H1 (cell line): ENCODE measurements at regions not wholly inside any gene's neighbourhood (a gene's known extent, or its start where the extent isn't known, plus 50 kb on each side); places are given as distances from the start of the nearest gene placed in this dataset.

Source experiments
- CBX8 ChIP-seq: fragments of 300-800, 300-1000 bp; sonication (generic); IDR thresholded peaks from 2 replicates; pipeline ENCODE4 v1.7.1; 2016; ENCODE audit warnings: low read depth, low read length, borderline replicate concordance
- CHD1 ChIP-seq: IDR thresholded peaks from 2 replicates; pipeline ENCODE4 v1.6.1; 2012; ENCODE audit warnings: low read depth, low read length, improper control_type of control experiment
- JUND ChIP-seq: IDR thresholded peaks from 2 replicates; pipeline ENCODE4 v1.6.1; 2011; ENCODE audit warnings: mild to moderate bottlenecking, improper control_type of control experiment, low read length
- RAD21 ChIP-seq, 2 experiments: IDR thresholded peaks in 1 of 2; conservative IDR thresholded peaks in 1 of 2; 2 replicates each; pipeline ENCODE4 v1.6.1; 2011; ENCODE audit warnings: low read depth in 2 of 2, low read length in 2 of 2, improper control_type of control experiment in 1 of 2, inconsistent platforms in 1 of 2, mild to moderate bottlenecking in 1 of 2, moderate library complexity in 1 of 2
- RFX5 ChIP-seq: IDR thresholded peaks from 2 replicates; pipeline ENCODE4 v1.6.1; 2011; ENCODE audit warnings: low read depth, low read length, improper control_type of control experiment, borderline replicate concordance
- SP2 ChIP-seq: IDR thresholded peaks from 2 replicates; pipeline ENCODE4 v1.6.1; 2012; ENCODE audit warnings: mild to moderate bottlenecking, low read length, inconsistent platforms
- ZNF274 ChIP-seq: IDR thresholded peaks from 2 replicates; pipeline ENCODE4 v1.7.0; 2012; ENCODE audit warnings: low read length, borderline replicate concordance; ENCODE audit errors: extremely low read depth
- TF ChIP-seq, protein P1 (sequence below): fragments of 300-600 bp; sonication (generic); IDR thresholded peaks from 2 replicates; pipeline ENCODE4 v1.7.1; 2012; ENCODE audit warnings: low read length, moderate library complexity, mild to moderate bottlenecking, inconsistent platforms; ENCODE audit not compliant: insufficient replicate concordance

GRCh38 chr2:21519412-21519811 lies 395.6 kb downstream of the TDRD15 start (continued):
- TF ChIP-seq, protein P1, sequence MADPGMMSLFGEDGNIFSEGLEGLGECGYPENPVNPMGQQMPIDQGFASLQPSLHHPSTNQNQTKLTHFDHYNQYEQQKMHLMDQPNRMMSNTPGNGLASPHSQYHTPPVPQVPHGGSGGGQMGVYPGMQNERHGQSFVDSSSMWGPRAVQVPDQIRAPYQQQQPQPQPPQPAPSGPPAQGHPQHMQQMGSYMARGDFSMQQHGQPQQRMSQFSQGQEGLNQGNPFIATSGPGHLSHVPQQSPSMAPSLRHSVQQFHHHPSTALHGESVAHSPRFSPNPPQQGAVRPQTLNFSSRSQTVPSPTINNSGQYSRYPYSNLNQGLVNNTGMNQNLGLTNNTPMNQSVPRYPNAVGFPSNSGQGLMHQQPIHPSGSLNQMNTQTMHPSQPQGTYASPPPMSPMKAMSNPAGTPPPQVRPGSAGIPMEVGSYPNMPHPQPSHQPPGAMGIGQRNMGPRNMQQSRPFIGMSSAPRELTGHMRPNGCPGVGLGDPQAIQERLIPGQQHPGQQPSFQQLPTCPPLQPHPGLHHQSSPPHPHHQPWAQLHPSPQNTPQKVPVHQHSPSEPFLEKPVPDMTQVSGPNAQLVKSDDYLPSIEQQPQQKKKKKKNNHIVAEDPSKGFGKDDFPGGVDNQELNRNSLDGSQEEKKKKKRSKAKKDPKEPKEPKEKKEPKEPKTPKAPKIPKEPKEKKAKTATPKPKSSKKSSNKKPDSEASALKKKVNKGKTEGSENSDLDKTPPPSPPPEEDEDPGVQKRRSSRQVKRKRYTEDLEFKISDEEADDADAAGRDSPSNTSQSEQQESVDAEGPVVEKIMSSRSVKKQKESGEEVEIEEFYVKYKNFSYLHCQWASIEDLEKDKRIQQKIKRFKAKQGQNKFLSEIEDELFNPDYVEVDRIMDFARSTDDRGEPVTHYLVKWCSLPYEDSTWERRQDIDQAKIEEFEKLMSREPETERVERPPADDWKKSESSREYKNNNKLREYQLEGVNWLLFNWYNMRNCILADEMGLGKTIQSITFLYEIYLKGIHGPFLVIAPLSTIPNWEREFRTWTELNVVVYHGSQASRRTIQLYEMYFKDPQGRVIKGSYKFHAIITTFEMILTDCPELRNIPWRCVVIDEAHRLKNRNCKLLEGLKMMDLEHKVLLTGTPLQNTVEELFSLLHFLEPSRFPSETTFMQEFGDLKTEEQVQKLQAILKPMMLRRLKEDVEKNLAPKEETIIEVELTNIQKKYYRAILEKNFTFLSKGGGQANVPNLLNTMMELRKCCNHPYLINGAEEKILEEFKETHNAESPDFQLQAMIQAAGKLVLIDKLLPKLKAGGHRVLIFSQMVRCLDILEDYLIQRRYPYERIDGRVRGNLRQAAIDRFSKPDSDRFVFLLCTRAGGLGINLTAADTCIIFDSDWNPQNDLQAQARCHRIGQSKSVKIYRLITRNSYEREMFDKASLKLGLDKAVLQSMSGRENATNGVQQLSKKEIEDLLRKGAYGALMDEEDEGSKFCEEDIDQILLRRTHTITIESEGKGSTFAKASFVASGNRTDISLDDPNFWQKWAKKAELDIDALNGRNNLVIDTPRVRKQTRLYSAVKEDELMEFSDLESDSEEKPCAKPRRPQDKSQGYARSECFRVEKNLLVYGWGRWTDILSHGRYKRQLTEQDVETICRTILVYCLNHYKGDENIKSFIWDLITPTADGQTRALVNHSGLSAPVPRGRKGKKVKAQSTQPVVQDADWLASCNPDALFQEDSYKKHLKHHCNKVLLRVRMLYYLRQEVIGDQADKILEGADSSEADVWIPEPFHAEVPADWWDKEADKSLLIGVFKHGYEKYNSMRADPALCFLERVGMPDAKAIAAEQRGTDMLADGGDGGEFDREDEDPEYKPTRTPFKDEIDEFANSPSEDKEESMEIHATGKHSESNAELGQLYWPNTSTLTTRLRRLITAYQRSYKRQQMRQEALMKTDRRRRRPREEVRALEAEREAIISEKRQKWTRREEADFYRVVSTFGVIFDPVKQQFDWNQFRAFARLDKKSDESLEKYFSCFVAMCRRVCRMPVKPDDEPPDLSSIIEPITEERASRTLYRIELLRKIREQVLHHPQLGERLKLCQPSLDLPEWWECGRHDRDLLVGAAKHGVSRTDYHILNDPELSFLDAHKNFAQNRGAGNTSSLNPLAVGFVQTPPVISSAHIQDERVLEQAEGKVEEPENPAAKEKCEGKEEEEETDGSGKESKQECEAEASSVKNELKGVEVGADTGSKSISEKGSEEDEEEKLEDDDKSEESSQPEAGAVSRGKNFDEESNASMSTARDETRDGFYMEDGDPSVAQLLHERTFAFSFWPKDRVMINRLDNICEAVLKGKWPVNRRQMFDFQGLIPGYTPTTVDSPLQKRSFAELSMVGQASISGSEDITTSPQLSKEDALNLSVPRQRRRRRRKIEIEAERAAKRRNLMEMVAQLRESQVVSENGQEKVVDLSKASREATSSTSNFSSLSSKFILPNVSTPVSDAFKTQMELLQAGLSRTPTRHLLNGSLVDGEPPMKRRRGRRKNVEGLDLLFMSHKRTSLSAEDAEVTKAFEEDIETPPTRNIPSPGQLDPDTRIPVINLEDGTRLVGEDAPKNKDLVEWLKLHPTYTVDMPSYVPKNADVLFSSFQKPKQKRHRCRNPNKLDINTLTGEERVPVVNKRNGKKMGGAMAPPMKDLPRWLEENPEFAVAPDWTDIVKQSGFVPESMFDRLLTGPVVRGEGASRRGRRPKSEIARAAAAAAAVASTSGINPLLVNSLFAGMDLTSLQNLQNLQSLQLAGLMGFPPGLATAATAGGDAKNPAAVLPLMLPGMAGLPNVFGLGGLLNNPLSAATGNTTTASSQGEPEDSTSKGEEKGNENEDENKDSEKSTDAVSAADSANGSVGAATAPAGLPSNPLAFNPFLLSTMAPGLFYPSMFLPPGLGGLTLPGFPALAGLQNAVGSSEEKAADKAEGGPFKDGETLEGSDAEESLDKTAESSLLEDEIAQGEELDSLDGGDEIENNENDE = no peak
- TF ChIP-seq RAD21 (IDR thresholded peaks at IDR 0.05 in 1 of 2, conservative IDR thresholded peaks at IDR 0.05 in 1 of 2; ENCODE audit: low read depth in 2 of 2, low read length in 2 of 2) (no peak), CBX8 (no peak), CHD1 (no peak), SP2 (no peak), JUND (no peak), RFX5 (no peak), ZNF274 (no peak)
